ENCODE measurements at regions not wholly inside any gene's neighbourhood (a gene's known extent, or its start where the extent isn't known, plus 50 kb on each side); places are given as distances from the start of the nearest gene placed in this dataset.

- H3K4ac ChIP-seq (ENCODE audit: low read depth, low read length) = no peak overlapping the region
- peaks cover 0 to 5% (median 0%) of the 10 kb centered on the region in 3 experiments; a peak in 2 of 7 replicates for H3K36me3 Mint-ChIP-seq (ENCODE audit: insufficient read depth in 1 of 3, low read depth in 3 of 3)
- H2BK15ac ChIP-seq (ENCODE audit: low read depth, low read length) = no peak overlapping the region
- H3K56ac ChIP-seq (ENCODE audit: insufficient read length, low read depth, low read length) = no peak overlapping the region
- H3K9me3 ChIP-seq (ENCODE audit: control insufficient read depth, low read depth, low read length) = no peaks in the 10 kb centered on the region
- no peaks in the 10 kb centered on the region for H3K4me1 ChIP-seq (ENCODE audit: insufficient read depth, low read length)
- no peaks in the 10 kb centered on the region; a peak in 1 of 5 replicates for H3K9me3 Mint-ChIP-seq
- H2AFZ ChIP-seq (ENCODE audit: low read length) = no peak overlapping the region
- no peak overlapping the region for H2BK20ac ChIP-seq (ENCODE audit: low read depth, low read length, poor library complexity, severe bottlenecking)
- no peak overlapping the region for H2BK120ac ChIP-seq (ENCODE audit: low read depth, low read length, poor library complexity, severe bottlenecking)
- no CpG with 5 or more reads among the region's 3 CpGs for WGBS (ENCODE audit: extremely low coverage, insufficient read length, low lambda C conversion rate)
- H4K91ac ChIP-seq (ENCODE audit: insufficient read length, low read depth, low read length) = no peak overlapping the region
- H3K9ac ChIP-seq (ENCODE audit: extremely low read depth, insufficient read length, low read length) = no peak overlapping the region
- no peak overlapping the region for H4K8ac ChIP-seq (replicated peaks; ENCODE audit: insufficient read length, low read depth, low read length)
- H3K27me3 Mint-ChIP-seq (ENCODE audit: low read depth) = no peaks in the 10 kb centered on the region
- no peak overlapping the region for H3K18ac ChIP-seq (ENCODE audit: insufficient read length, low read depth, low read length)
- no peaks in the 10 kb centered on the region for H3K79me2 ChIP-seq (ENCODE audit: insufficient read depth, low read length)
- H3K14ac ChIP-seq (ENCODE audit: insufficient read depth, low read length) = no peak overlapping the region
- H2AK5ac ChIP-seq (ENCODE audit: insufficient read length, low read length) = no peak overlapping the region
- H3T11ph ChIP-seq (ENCODE audit: low read length) = no peak overlapping the region
- no peak overlapping the region for H3K4me2 ChIP-seq (ENCODE audit: insufficient read depth, insufficient read length, low read length)
- H3K4me3 Mint-ChIP-seq = no peak overlapping the region
- DNase-seq = no peak
- H3K27ac ChIP-seq (ENCODE audit: insufficient read length, low read depth, low read length) = no peak overlapping the region
- H3K79me1 ChIP-seq (ENCODE audit: insufficient read depth, low read depth, low read length, poor library complexity, severe bottlenecking) = no peaks in the 10 kb centered on the region
- H4K20me1 ChIP-seq (ENCODE audit: control insufficient read depth, insufficient read depth, insufficient read length) = no peaks in the 10 kb centered on the region
- H4K5ac ChIP-seq (ENCODE audit: insufficient read length, low read depth, low read length) = no peak overlapping the region
- no peak for TF ChIP-seq CTCF (conservative IDR thresholded peaks at IDR 0.05)
- no peaks in the 10 kb centered on the region for H3K23me2 ChIP-seq (ENCODE audit: insufficient read length, low read depth, low read length, poor library complexity, severe bottlenecking)
- H3K27ac Mint-ChIP-seq = no peak overlapping the region
- peaks cover 6 to 8% of the 10 kb centered on the region in 2 experiments for H3K4me1 Mint-ChIP-seq
- H2BK5ac ChIP-seq (ENCODE audit: insufficient read length, low read length) = no peak overlapping the region
- no peaks in the 10 kb centered on the region for H3K27me3 ChIP-seq (ENCODE audit: insufficient read depth, low read length)
- H3K23ac ChIP-seq (ENCODE audit: insufficient read length, low read depth, low read length) = no peak overlapping the region
- no peak overlapping the region for H2BK12ac ChIP-seq (ENCODE audit: insufficient read length, low read depth, low read length)
Observed at GRCh38 chr7:34451923-34452322, 206.1 kb upstream of the NPSR1 start.

All from H9 (cell line).